A549 (cell line): ENCODE measurements at regions not wholly inside any gene's neighbourhood (a gene's known extent, or its start where the extent isn't known, plus 50 kb on each side); places are given as distances from the start of the nearest gene placed in this dataset.
A peak's percentile ranks its signal among the peaks of the same experiment; 100 is the strongest.
"Not testable (repeated sequence)": the region's sequence is repeated elsewhere in the genome, so short reads cannot be mapped to it uniquely, and the experiment has no call there.

Experiments used
- ATAC-seq, 2 experiments: fragments of 200-7000 bp in 1 of 2; fragments of >200 bp in 1 of 2; cut with Nextera tagmentation in 1 of 2; cut with Tn5 transposase in 1 of 2; 3 replicates each; pipeline versions ENCODE4 v1.8.0 to v1.9.1; 2018 to 2020; ENCODE audit warnings: mild to moderate bottlenecking in 1 of 2, moderate library complexity in 1 of 2
- CTCF ChIA-PET: fragments of 300-600 bp; sonication (Branson Sonifier 250); formaldehyde crosslinking; extraction: SDS; loops from one replicate; lab custom pipeline; 2021; ENCODE audit warnings: antibody characterized with exemption, inconsistent platforms; lab: Yijun Ruan, JAX
- POLR2A ChIA-PET: fragments of 350-600 bp; formaldehyde crosslinking; extraction: SDS; loops from one replicate; lab custom pipeline; 2021; ENCODE audit warnings: antibody characterized with exemption, inconsistent platforms; lab: Yijun Ruan, JAX
- DNase-seq, 2 experiments: peaks; one replicate each; pipeline versions ENCODE4 v3.0.0 to v3.0.0-alpha.2; 2011 to 2016; ENCODE audit warnings: low read depth in 1 of 2, low spot score in 1 of 2
- FAIRE-seq: peaks from 2 replicates; lab custom pipeline; 2011; peaks lifted over from hg19 to GRCh38; lab: Jason Lieb, UNC
- H3K27ac ChIP-seq, 2 experiments: fragments of >200 bp; sonication (Bioruptor Twin); formaldehyde crosslinking; 3 replicates each; pipeline ENCODE4 v1.5.1; 2016 to 2017
- H3K4me1 ChIP-seq: fragments of >200 bp; sonication (Bioruptor Twin); formaldehyde crosslinking; 3 replicates; pipeline ENCODE4 v1.6.1; 2016
- H3K4me2 ChIP-seq: fragments of >200 bp; sonication (Bioruptor Twin); formaldehyde crosslinking; 3 replicates; pipeline ENCODE4 v1.6.1; 2016
- H3K4me3 ChIP-seq: fragments of >200 bp; sonication (Bioruptor Twin); formaldehyde crosslinking; 3 replicates; pipeline ENCODE4 v1.5.1; 2016
- H3K9me3 ChIP-seq: fragments of >200 bp; sonication (Bioruptor Twin); formaldehyde crosslinking; 3 replicates; pipeline ENCODE4 v1.6.1; 2016
- CBX2 ChIP-seq: fragments of 200-600 bp; sonication (generic); IDR thresholded peaks from 2 replicates; pipeline ENCODE4 v1.6.1; 2016; ENCODE audit warnings: low read depth, mild to moderate bottlenecking, borderline replicate concordance
- CBX8 ChIP-seq: fragments of 200-600 bp; sonication (generic); IDR thresholded peaks from 2 replicates; pipeline ENCODE4 v1.6.1; 2016
- CHD2 ChIP-seq: fragments of 150-350 bp; IDR thresholded peaks from 2 replicates; pipeline ENCODE4 v1.6.1; 2014; ENCODE audit warnings: low read length; ENCODE audit not compliant: partially characterized antibody
- EHF ChIP-seq: fragments of 250-450 bp; sonication (Bioruptor Pico); IDR thresholded peaks from 2 replicates; pipeline ENCODE4 v1.5.0; 2020; ENCODE audit warnings: mild to moderate bottlenecking
- EP300 ChIP-seq, 2 experiments: fragments of >200 bp; sonication (Bioruptor Twin); formaldehyde crosslinking; IDR thresholded peaks; 2 replicates in 1 of 2; 3 replicates in 1 of 2; pipeline ENCODE4 v1.6.1; 2016 to 2017
- ESRRA ChIP-seq: fragments of 150-350 bp; IDR thresholded peaks from 2 replicates; pipeline ENCODE4 v1.6.1; 2014; ENCODE audit warnings: mild to moderate bottlenecking, low read length, borderline replicate concordance
- FOSL2 ChIP-seq, 2 experiments: fragments of 450-650 bp in 1 of 2; fragments of >200 bp in 1 of 2; sonication (Bioruptor Twin) in 1 of 2; formaldehyde crosslinking; IDR thresholded peaks; 2 replicates each; pipeline versions ENCODE4 v1.5.0 to v1.6.1; 2016 to 2020; ENCODE audit warnings: mild to moderate bottlenecking in 1 of 2, moderate library complexity in 1 of 2
- FOXS1 ChIP-seq: fragments of 250-450 bp; sonication (Bioruptor Pico); IDR thresholded peaks from 2 replicates; pipeline ENCODE4 v1.5.0; 2020; ENCODE audit warnings: mild to moderate bottlenecking, moderate library complexity
- GATA3 ChIP-seq: IDR thresholded peaks from 2 replicates; pipeline ENCODE4 v1.6.1; 2012; ENCODE audit warnings: borderline replicate concordance
- HOXB5 ChIP-seq: fragments of 250-450 bp; sonication (Bioruptor Pico); IDR thresholded peaks from 2 replicates; pipeline ENCODE4 v1.5.0; 2020; ENCODE audit warnings: mild to moderate bottlenecking, moderate library complexity
- KDM1A ChIP-seq: fragments of 200-600 bp; sonication (generic); IDR thresholded peaks from 2 replicates; pipeline ENCODE4 v1.6.1; 2016; ENCODE audit warnings: low read depth, mild to moderate bottlenecking
- KDM5A ChIP-seq: fragments of 200-600 bp; sonication (generic); IDR thresholded peaks from 2 replicates; pipeline ENCODE4 v1.6.1; 2016; ENCODE audit warnings: antibody characterized with exemption, mild to moderate bottlenecking
- MAZ ChIP-seq: fragments of 150-350 bp; IDR thresholded peaks from 2 replicates; pipeline ENCODE4 v1.6.1; 2014; ENCODE audit warnings: antibody characterized with exemption, low read depth, low read length, borderline replicate concordance
- MYC ChIP-seq: IDR thresholded peaks from 2 replicates; pipeline ENCODE4 v1.6.1; 2012; ENCODE audit warnings: mild to moderate bottlenecking, inconsistent platforms, low read length, improper control_type of control experiment, borderline replicate concordance
- NPAS2 ChIP-seq: fragments of 250-450 bp; sonication (Bioruptor Pico); IDR thresholded peaks from 2 replicates; pipeline ENCODE4 v1.8.0; 2022; ENCODE audit warnings: mild to moderate bottlenecking, moderate library complexity, borderline replicate concordance
- NR3C1 ChIP-seq: fragments of >200 bp; sonication (Bioruptor Twin); formaldehyde crosslinking; IDR thresholded peaks from 3 replicates; pipeline ENCODE4 v1.6.1; 2017
- POLR2AphosphoS2 ChIP-seq: conservative IDR thresholded peaks from 2 replicates; pipeline ENCODE4 v1.6.1; 2012; ENCODE audit warnings: low read length, improper control_type of control experiment, inconsistent platforms
- RCOR1 ChIP-seq: fragments of 150-350 bp; IDR thresholded peaks from 2 replicates; pipeline ENCODE4 v1.6.1; 2014; ENCODE audit warnings: antibody characterized with exemption, low read length, low read depth
- RFX5 ChIP-seq: fragments of 450-650 bp; IDR thresholded peaks from 2 replicates; pipeline ENCODE4 v1.7.1; 2014; ENCODE audit warnings: antibody characterized with exemption, mild to moderate bottlenecking, moderate library complexity
- RNF2 ChIP-seq: fragments of 200-600 bp; sonication (generic); IDR thresholded peaks from 2 replicates; pipeline ENCODE4 v1.6.1; 2016; ENCODE audit warnings: low read depth, mild to moderate bottlenecking, antibody characterized with exemption, moderate library complexity, borderline replicate concordance
- TFCP2L1 ChIP-seq: fragments of 250-450 bp; sonication (Bioruptor Pico); IDR thresholded peaks from 2 replicates; pipeline ENCODE4 v1.5.0; 2021; ENCODE audit warnings: mild to moderate bottlenecking
- ZC3H11A ChIP-seq: fragments of 450-650 bp; IDR thresholded peaks from 2 replicates; pipeline ENCODE4 v1.6.1; 2014; ENCODE audit warnings: antibody characterized with exemption, mild to moderate bottlenecking
- ZFP36 ChIP-seq: fragments of 450-650 bp; IDR thresholded peaks from 2 replicates; pipeline ENCODE4 v1.6.1; 2014; ENCODE audit warnings: borderline replicate concordance; ENCODE audit not compliant: partially characterized antibody
- ZNF302 ChIP-seq: fragments of 250-450 bp; sonication (Bioruptor Pico); IDR thresholded peaks from 2 replicates; pipeline ENCODE4 v1.9.0; 2021; ENCODE audit warnings: inconsistent platforms, mild to moderate bottlenecking, moderate library complexity
- ZSCAN20 ChIP-seq: fragments of 250-450 bp; sonication (Bioruptor Pico); IDR thresholded peaks from 2 replicates; pipeline ENCODE4 v1.8.0; 2022; ENCODE audit warnings: mild to moderate bottlenecking, moderate library complexity
- WGBS: methylation state at CpG from one replicate; pipeline ENCODE4 v1.1.6; 2017; ENCODE audit errors: missing lambda C conversion rate; 5-methylcytosine and 5-hydroxymethylcytosine counted together
- TF ChIP-seq, protein P1 (sequence below): fragments of >200 bp; sonication (Bioruptor Twin); formaldehyde crosslinking; IDR thresholded peaks from 3 replicates; pipeline ENCODE4 v1.6.1; 2016
- TF ChIP-seq, protein P2 (sequence below): IDR thresholded peaks from 2 replicates; pipeline ENCODE4 v1.6.1; 2012
- TF ChIP-seq, protein P3 (sequence below): fragments of 450-650 bp; IDR thresholded peaks from 2 replicates; pipeline ENCODE4 v1.6.1; 2014; ENCODE audit warnings: antibody characterized with exemption

DNA sequence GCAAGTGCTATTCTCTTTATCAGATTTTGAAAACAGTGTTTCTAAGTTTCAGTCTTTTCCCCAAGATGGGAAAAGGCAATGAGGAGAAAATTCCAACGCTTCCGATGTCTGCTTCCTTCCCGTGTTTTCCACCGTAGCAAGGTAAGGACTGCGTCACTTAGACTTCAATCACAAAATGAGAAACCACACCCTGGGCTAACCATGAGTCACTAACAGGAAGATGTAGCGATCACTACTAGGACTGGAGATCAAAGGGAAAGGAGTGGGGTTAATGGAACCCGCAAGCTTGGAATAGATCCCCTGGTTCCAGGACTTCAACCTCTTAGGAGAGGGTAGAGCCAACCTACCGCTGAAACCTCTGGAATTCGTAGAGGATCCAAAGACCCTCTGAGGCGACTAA, 250.7 kb upstream of the ZFP42 start:
- ChIA-PET POLR2A (no interaction called here), CTCF (no interaction called here)
- H3K4me2 ChIP-seq, result no peak overlapping the region
- no peaks in the 10 kb centered on the region for H3K4me1 ChIP-seq
- WGBS, result 60% methylated on average over 10 of the region's 10 CpGs
- ATAC-seq, result no peak
- no peak overlapping the region for H3K27ac ChIP-seq
- H3K4me3 ChIP-seq, result no peak overlapping the region
- no peak for DNase-seq
- H3K9me3 ChIP-seq, result peaks cover 2% of the 10 kb centered on the region; the same call in 2 of the 3 replicates
- TF ChIP-seq, protein P1, sequence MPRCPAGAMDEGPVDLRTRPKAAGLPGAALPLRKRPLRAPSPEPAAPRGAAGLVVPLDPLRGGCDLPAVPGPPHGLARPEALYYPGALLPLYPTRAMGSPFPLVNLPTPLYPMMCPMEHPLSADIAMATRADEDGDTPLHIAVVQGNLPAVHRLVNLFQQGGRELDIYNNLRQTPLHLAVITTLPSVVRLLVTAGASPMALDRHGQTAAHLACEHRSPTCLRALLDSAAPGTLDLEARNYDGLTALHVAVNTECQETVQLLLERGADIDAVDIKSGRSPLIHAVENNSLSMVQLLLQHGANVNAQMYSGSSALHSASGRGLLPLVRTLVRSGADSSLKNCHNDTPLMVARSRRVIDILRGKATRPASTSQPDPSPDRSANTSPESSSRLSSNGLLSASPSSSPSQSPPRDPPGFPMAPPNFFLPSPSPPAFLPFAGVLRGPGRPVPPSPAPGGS, result no peak
- no peak for TF ChIP-seq EP300 (IDR thresholded peaks at IDR 0.05)
- no peak for TF ChIP-seq CHD2
- no peak for TF ChIP-seq KDM5A
- TF ChIP-seq, protein P2, sequence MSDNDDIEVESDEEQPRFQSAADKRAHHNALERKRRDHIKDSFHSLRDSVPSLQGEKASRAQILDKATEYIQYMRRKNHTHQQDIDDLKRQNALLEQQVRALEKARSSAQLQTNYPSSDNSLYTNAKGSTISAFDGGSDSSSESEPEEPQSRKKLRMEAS, result no peak
- TF ChIP-seq RFX5, result no peak
- TF ChIP-seq ZFP36, result no peak
- no peak for TF ChIP-seq CBX8
- no peak for TF ChIP-seq RCOR1
- no peak for TF ChIP-seq FOXS1 (CRISPR knock-in tag)
- no peak for TF ChIP-seq ZNF302 (CRISPR knock-in tag)
- no peak for TF ChIP-seq ZSCAN20 (CRISPR knock-in tag)
- no peak for TF ChIP-seq TFCP2L1 (CRISPR knock-in tag)
- TF ChIP-seq CBX2, result no peak
- TF ChIP-seq KDM1A, result no peak
- TF ChIP-seq MAZ, result no peak
- no peak for TF ChIP-seq ZC3H11A
- TF ChIP-seq HOXB5 (CRISPR knock-in tag), result no peak
- FAIRE-seq, result no peak

DNA sequence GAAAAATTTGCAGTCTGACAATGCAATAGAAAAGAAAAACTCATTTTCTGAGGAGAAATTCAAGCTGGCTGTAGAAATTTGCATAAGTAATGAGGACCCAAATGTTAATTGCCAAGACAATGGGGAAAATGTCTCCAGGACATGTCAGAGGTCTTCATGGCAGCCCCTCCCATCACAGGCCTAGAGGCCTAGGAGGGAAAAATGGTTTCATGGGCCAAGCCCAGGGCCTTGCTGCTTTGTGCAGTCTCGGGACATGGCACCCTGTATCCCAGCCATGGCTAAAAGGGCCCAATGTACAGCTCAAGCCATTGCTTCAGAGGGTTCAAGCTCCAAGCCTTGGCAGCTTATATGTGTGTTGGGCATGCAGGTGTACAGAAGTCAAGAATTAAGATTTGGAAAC, 244.9 kb upstream of the ZFP42 start:
- FAIRE-seq, POLR2A ChIA-PET, H3K4me3 ChIP-seq, ATAC-seq, H3K27ac ChIP-seq, CTCF ChIA-PET, H3K4me2 ChIP-seq, H3K9me3 ChIP-seq: not testable (repeated sequence)
- no CpG with 5 or more reads among the region's 1 CpG for WGBS
- TF ChIP-seq ZFP36, result peak; percentile 53
- TF ChIP-seq, all 56 proteins: peak for 1; not testable (repeated sequence) for 55
- not testable (repeated sequence) for DNase-seq, H3K4me1 ChIP-seq

DNA sequence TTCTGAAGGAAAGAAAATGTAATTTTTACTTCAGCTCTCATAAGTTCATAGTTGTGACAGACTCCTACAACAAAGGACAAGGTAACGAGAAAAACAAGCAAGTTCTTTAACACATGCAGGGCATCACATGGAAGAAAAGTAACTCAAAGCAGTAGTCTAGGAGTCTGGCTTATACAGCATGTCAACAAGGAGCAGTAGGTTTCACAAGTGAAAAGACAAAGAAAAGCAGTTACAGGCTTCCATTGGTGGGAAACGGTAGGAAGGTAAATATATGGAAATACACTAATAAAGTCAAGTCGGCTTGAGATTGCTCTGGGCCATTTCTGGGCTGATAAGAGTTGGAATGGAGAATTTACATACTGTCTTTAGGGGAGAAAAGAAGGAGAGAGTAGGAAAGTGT, 228.4 kb upstream of the ZFP42 start:
- TF ChIP-seq, protein P3, sequence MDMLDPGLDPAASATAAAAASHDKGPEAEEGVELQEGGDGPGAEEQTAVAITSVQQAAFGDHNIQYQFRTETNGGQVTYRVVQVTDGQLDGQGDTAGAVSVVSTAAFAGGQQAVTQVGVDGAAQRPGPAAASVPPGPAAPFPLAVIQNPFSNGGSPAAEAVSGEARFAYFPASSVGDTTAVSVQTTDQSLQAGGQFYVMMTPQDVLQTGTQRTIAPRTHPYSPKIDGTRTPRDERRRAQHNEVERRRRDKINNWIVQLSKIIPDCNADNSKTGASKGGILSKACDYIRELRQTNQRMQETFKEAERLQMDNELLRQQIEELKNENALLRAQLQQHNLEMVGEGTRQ, result no peak
- TF ChIP-seq ESRRA (no peak), RNF2 (no peak), MYC (no peak), NPAS2 (CRISPR knock-in tag) (no peak), TFCP2L1 (CRISPR knock-in tag) (no peak), CBX8 (no peak), POLR2AphosphoS2 (no peak), HOXB5 (CRISPR knock-in tag) (no peak), FOSL2 (IDR thresholded peaks at IDR 0.05) (no peak), FOSL2 (CRISPR knock-in tag; IDR thresholded peaks at IDR 0.05) (no peak), EHF (no peak), MAZ (no peak), ZNF302 (CRISPR knock-in tag) (no peak), NR3C1 (no peak), KDM1A (no peak), CBX2 (no peak), GATA3 (no peak)
- TF ChIP-seq, protein P1, result no peak
- FAIRE-seq (no peak), ATAC-seq (no peak), DNase-seq (no peak)
- H3K4me1 ChIP-seq, result no peaks in the 10 kb centered on the region
- H3K9me3 ChIP-seq, result no peaks in the 10 kb centered on the region
- 38% methylated on average over 3 of the region's 3 CpGs for WGBS
- ChIA-PET CTCF (interaction anchor here (1.5 kb wide), 1 partner anchor 40 kb away, joined by 3 read pairs; no protein-coding TSS in a partner anchor), POLR2A (no interaction called here)
- no peak overlapping the region for H3K4me2 ChIP-seq
- H3K4me3 ChIP-seq, result no peak overlapping the region
- no peak overlapping the region for H3K27ac ChIP-seq
